Thoracic aorta (tissue), 2 donors: ENCODE measurements at regions not wholly inside any gene's neighbourhood (a gene's known extent, or its start where the extent isn't known, plus 50 kb on each side); places are given as distances from the start of the nearest gene placed in this dataset.

ENCODE experiments used
- ATAC-seq: fragments of 150-250 bp; one replicate; pipeline ENCODE4 v1.8.0; 2017; ENCODE audit warnings: low read depth; ENCODE audit not compliant: insufficient number of reproducible peaks, low FRiP score
- DNase-seq: peaks from one replicate; pipeline ENCODE4 v3.0.0-alpha.2; 2020; ENCODE audit warnings: low spot score
- H3K27ac ChIP-seq, 2 donors: fragments of 200-600 bp; sonication (generic); 1 replicate in 1 of 2; 2 replicates in 1 of 2; pipeline ENCODE4 v1.5.1; 2016; ENCODE audit warnings: mild to moderate bottlenecking in 2 of 2, moderate library complexity in 2 of 2
- H3K27me3 ChIP-seq: fragments of 200-600 bp; sonication (generic); replicated peaks from 2 replicates; pipeline ENCODE4 v1.6.0; 2016; ENCODE audit warnings: mild to moderate bottlenecking; ENCODE audit not compliant: insufficient read depth
- H3K36me3 ChIP-seq: fragments of 200-600 bp; sonication (generic); one replicate; pipeline ENCODE4 v1.5.1; 2016
- H3K4me1 ChIP-seq, 2 donors: fragments of 200-600 bp; sonication (generic); 1 replicate in 1 of 2; 2 replicates in 1 of 2; pipeline versions ENCODE4 v1.5.1 to v1.6.0; 2016; ENCODE audit warnings: low read depth in 2 of 2, mild to moderate bottlenecking in 1 of 2; ENCODE audit not compliant: control insufficient read depth in 1 of 2
- H3K4me3 ChIP-seq: fragments of 200-600 bp; sonication (generic); 2 replicates; pipeline ENCODE4 v1.5.1; 2016; ENCODE audit warnings: mild to moderate bottlenecking
- H3K9me3 ChIP-seq: fragments of 200-600 bp; sonication (generic); 2 replicates; pipeline ENCODE4 v1.5.1; 2016
- TF ChIP-seq, protein P1 (sequence below): fragments of 200-600 bp; sonication (generic); IDR thresholded peaks from one replicate; pipeline ENCODE4 v1.5.1; 2019; ENCODE audit warnings: antibody characterized with exemption

GRCh38 chr10:58086144-58086762 is 181.4 kb downstream of the IPMK start:
- H3K9me3 ChIP-seq = no peaks in the 10 kb centered on the region
- DNase-seq (no peak), ATAC-seq (no peak)
- no peaks in the 10 kb centered on the region for H3K36me3 ChIP-seq
- no peak overlapping the region for H3K27ac ChIP-seq
- TF ChIP-seq, protein P1, sequence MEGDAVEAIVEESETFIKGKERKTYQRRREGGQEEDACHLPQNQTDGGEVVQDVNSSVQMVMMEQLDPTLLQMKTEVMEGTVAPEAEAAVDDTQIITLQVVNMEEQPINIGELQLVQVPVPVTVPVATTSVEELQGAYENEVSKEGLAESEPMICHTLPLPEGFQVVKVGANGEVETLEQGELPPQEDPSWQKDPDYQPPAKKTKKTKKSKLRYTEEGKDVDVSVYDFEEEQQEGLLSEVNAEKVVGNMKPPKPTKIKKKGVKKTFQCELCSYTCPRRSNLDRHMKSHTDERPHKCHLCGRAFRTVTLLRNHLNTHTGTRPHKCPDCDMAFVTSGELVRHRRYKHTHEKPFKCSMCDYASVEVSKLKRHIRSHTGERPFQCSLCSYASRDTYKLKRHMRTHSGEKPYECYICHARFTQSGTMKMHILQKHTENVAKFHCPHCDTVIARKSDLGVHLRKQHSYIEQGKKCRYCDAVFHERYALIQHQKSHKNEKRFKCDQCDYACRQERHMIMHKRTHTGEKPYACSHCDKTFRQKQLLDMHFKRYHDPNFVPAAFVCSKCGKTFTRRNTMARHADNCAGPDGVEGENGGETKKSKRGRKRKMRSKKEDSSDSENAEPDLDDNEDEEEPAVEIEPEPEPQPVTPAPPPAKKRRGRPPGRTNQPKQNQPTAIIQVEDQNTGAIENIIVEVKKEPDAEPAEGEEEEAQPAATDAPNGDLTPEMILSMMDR = no peak
- H3K4me3 ChIP-seq = no peak overlapping the region
- H3K27me3 ChIP-seq = no peaks in the 10 kb centered on the region
- H3K4me1 ChIP-seq = no peaks in the 10 kb centered on the region

DNA sequence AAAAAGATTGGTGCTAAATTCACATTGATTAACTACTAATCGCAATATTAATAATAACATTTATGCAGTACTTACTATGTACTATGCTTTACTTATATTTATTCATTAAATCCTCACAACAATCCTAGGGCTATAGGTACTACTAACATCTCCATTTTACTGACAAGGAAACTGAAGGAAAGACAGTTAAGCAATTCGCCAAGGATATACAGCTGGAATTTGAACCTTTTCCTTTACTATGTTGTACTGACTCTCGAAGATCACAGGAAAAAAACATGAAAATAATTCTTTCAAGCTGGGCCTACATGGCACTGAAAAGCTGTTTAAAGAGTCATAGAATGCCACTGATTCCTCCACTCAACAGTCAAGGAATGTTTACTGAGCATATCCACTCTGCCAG is 185.4 kb downstream of the IPMK start:
- Histone ChIP-seq H3K36me3 (no peaks in the 10 kb centered on the region), H3K4me1 (no peaks in the 10 kb centered on the region), H3K9me3 (no peaks in the 10 kb centered on the region), H3K4me3 (no peak overlapping the region), H3K27me3 (no peaks in the 10 kb centered on the region), H3K27ac (no peak overlapping the region)
- ATAC-seq (no peak), DNase-seq (no peak)
- TF ChIP-seq, protein P1 = no peak

DNA sequence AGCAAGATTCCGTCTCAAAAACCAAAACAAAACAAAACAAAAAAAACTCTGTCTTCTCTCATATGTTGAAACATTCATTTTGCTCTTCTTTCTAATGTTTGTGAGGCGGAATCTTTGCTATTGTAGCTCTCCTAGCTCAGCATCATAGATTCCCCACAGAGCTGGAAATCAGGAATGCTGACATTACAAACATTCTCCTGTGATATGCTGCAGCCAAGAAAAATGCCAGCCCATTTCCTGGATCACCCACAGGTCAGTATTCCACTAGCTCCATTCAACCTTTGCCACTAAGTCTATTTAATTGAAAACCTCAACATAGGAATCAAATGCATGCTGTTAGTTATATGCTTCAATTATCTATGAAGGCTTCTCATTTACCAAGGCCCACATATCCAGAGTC is 186.3 kb downstream of the IPMK start:
- H3K27ac ChIP-seq = no peak overlapping the region

DNA sequence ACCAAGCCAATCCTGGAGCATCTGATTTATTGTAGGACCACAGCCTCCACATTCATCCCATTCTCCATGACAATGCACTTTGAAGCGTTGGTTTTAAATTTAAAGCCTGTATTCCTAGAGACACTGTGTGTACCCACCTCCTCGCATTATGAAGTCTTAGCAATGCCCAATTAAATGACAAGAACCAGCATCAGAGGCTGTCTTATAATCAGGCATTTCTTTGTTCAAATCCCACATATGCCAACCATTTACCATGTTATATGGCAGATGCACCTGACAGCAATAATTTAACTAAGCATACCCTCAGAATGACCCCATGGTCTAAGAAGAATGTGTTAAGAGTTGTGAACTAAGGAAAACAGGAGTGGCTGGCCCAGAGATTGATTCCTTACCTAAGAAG is 188.2 kb downstream of the IPMK start:
- ATAC-seq = no peak
- H3K36me3 ChIP-seq = no peaks in the 10 kb centered on the region
- TF ChIP-seq, protein P1 = no peak
- H3K9me3 ChIP-seq = no peaks in the 10 kb centered on the region
- H3K27ac ChIP-seq = no peak overlapping the region
- DNase-seq = no peak
- no peak overlapping the region for H3K4me3 ChIP-seq
- H3K27me3 ChIP-seq = no peaks in the 10 kb centered on the region
- no peaks in the 10 kb centered on the region for H3K4me1 ChIP-seq

More for the DNA sequence above, 186.3 kb downstream of the IPMK start:
- Histone ChIP-seq H3K27me3 (no peaks in the 10 kb centered on the region), H3K4me1 (no peaks in the 10 kb centered on the region), H3K36me3 (no peaks in the 10 kb centered on the region), H3K4me3 (no peak overlapping the region), H3K9me3 (no peaks in the 10 kb centered on the region)
- DNase-seq = no peak
- ATAC-seq = no peak
- TF ChIP-seq, protein P1 = no peak

DNA sequence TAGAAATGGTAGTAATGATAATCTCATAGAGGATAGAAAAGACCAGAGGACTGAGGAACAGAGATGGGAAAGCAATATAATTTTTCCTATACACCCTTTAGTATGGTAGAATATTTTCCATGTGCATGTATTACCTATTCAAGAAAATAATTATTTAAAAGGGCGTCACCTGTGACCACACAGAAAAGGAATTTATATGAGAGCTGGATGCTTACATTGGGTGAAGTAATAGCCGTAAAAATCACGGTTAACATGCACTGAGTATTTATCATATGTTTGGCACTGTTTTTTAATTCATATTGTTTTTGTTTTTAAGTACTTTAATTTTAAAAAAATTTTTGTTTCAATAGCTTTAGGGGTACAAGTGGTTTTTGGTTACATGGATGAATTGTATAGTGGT is 195.1 kb downstream of the IPMK start:
- peaks cover 0 to 4% of the 10 kb centered on the region in 2 donors for H3K4me1 ChIP-seq
- H3K36me3 ChIP-seq = no peaks in the 10 kb centered on the region
- H3K9me3 ChIP-seq = no peaks in the 10 kb centered on the region
- TF ChIP-seq, protein P1 = no peak
- DNase-seq = no peak
- H3K27ac ChIP-seq = no peak overlapping the region
- ATAC-seq = no peak
- no peaks in the 10 kb centered on the region for H3K27me3 ChIP-seq
- H3K4me3 ChIP-seq = no peak overlapping the region
